HG03175 (cell line): ENCODE measurements at regions not wholly inside any gene's neighbourhood (a gene's known extent, or its start where the extent isn't known, plus 50 kb on each side); places are given as distances from the start of the nearest gene placed in this dataset.

Source experiments
- ATAC-seq: cut with Tn5 transposase; IDR thresholded peaks from one replicate; pipeline ENCODE4 v1.9.1; 2021; ENCODE audit warnings: mild to moderate bottlenecking, moderate library complexity; ENCODE audit not compliant: unreplicated experiment

DNA sequence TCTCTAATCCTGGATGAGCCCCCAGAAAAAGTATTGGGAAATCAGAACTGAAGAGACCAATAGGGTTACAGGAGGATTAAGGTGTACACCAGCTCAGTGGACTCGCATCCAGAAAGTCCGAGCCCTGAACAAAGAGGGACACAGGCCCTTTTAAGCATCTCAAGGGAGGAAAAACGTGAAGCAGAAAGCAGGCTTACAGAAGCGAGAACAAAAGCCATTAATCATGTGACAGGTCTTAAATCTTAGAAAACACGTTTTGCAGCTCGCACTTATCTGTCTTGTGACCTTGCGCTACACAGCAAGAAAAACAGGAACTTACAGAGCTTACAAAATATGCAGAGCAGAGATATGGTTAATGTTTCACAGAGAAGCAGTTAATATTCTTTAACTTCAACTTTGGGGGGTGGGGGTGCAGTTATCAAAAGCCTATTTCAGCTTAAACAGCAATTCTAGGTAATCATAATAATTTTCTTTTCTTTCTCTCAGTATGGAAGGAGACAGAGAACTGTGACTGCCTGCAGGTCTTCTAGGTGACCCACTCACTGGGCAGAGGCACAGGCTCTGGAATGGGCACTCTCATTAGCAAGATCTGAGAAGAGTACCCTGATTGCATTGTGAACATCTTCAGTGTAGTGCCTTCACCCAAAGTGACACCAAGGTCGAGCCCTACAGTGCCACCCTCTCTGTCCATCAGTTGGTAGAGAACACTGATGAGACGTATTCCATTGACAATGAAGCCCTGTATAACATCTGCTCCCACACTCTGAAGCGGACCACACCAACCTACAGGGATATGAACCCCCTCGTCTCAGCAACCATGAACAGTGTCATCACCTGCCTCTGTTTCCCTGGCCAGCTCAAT, 65.0 kb upstream of the MOCS1 start:
- no peak for ATAC-seq

DNA sequence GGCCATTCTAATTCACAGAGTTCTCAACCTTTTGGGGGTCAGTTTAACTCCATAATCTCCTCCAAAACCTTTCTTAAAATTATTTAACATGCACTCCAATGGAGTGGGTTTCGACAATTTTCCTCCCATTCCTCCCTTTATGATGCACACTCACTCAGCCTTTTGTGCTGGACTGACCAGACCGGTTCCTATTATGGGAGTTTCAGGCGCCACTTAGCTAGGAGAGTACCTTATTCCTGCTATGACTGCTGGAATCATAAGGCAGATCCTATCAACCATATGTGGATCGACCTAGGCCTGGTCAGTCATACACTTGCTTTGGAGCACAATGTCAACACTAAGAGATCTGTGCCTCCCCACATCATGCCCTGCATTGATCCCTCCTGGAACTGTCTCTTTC, 63.9 kb upstream of the MOCS1 start:
- ATAC-seq, result no peak

DNA sequence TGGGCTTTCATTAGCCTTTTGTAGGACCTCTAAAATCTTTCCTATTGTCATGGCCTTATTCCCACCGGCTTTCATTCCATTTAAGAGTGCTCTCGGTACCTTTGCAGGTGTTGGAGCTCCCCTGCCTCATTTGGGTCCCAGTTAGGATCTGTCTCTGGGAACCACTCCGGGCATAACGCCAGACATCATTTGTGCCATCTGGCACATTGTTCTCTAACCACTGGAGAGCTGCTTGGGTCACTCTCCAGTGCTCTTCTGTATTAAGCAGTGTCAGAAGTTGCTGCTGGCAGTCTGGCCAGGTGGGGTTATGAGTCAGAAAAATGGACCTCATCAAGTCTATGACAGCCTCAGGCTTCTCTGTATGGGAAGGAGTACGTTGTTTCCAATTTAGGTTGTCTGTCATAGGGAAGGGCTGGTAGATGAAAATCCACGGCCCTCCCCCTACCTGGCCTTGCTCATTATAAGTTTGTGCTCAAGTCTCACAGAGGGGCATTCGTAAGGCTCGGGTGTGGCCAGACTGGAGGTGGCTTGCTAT, 62.9 kb upstream of the MOCS1 start:
- ATAC-seq, result no peak

DNA sequence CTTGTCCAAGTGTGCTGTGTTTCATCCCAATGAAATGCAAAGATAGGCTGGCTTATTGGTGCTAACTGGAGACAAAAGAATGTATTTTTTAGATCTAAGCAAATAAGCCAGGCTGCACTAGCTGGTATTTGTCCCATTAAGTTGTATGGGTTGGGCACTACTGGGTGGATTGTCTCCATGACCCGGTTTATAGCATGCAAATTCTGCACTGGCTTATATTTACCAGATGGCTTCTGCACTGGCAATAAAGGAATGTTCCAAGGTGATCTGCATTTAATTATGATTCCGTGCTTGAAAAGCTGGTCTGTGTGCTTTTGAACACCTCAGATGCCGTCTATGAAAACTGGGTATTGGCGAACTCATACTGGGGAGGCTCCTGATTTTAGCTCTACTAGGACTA, 61.4 kb upstream of the MOCS1 start:
- ATAC-seq, result no peak

DNA sequence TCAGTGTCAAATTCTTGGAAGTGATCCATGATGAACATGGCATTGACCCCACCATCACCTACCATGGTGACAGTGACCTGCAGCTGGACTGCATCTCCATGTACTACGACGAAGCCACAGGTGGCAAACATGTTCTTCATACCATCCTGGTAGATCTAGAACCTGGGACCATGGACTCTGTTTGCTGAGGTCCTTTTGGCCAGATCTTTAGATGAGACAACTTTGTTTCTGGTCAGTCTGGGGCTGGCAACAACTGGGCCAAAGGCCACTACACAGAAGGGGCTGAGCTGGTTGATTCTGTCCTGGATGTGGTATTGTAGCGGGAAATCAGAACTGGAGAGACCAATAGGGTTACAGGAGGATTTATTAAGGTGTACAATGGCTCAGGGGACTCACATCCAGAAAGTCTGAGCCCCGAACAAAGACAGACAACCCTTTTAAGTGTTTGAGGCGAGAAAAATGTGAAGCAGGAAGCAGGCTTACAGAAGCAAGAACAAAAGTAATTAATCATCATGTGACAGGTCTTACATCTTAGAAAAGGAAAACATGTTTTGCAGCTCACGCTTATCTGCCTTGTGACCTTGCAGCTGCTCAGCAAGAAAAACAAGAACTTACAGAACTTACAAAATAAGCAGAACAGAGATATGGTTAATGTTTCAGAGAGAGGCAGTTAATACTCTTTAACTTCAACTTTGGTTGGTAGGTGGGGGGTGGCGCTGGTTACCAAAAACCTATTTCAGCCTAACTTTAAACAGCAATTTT, 58.8 kb upstream of the MOCS1 start:
- no peak for ATAC-seq
